Testis (tissue), 2 donors: ENCODE measurements at regions not wholly inside any gene's neighbourhood (a gene's known extent, or its start where the extent isn't known, plus 50 kb on each side); places are given as distances from the start of the nearest gene placed in this dataset.
"Not testable (repeated sequence)": the region's sequence is repeated elsewhere in the genome, so short reads cannot be mapped to it uniquely, and the experiment has no call there.

Source experiments
- DNase-seq: peaks from one replicate; pipeline ENCODE4 v3.0.0-alpha.2; 2019
- H3K27ac ChIP-seq, 2 donors: fragments of 200-600 bp; sonication (generic); one replicate each; pipeline ENCODE4 v1.5.1; 2019
- H3K27me3 ChIP-seq: fragments of 200-600 bp; sonication (generic); one replicate; pipeline ENCODE4 v1.5.1; 2019
- H3K36me3 ChIP-seq: fragments of 200-600 bp; sonication (generic); one replicate; pipeline ENCODE4 v1.5.1; 2017; ENCODE audit warnings: low read depth; ENCODE audit errors: missing control alignments
- H3K4me1 ChIP-seq: fragments of 200-600 bp; sonication (generic); one replicate; pipeline ENCODE4 v1.5.1; 2019
- H3K4me3 ChIP-seq, 2 donors: fragments of 200-600 bp; sonication (generic); one replicate each; pipeline ENCODE4 v1.5.1; 2017 to 2019
- H3K9me3 ChIP-seq: fragments of 200-600 bp; sonication (generic); one replicate; pipeline ENCODE4 v1.5.1; 2017
- CTCF ChIP-seq, 3 experiments: fragments of 450-650 bp in 2 of 3; fragments of 200-600 bp in 1 of 3; sonication (generic) in 1 of 3; IDR thresholded peaks; one replicate each; pipeline ENCODE4 v1.5.1; 2016 to 2019; ENCODE audit warnings: antibody characterized with exemption in 3 of 3, mild to moderate bottlenecking in 2 of 3, moderate library complexity in 1 of 3
- POLR2A ChIP-seq: fragments of 450-650 bp; IDR thresholded peaks from one replicate; pipeline ENCODE4 v1.6.1; 2017; ENCODE audit warnings: antibody characterized with exemption, mild to moderate bottlenecking, moderate library complexity
- WGBS, 2 donors: methylation state at CpG; one replicate each; pipeline ENCODE4 v1.1.5; 2018; 5-methylcytosine and 5-hydroxymethylcytosine counted together
- intact Hi-C: fragments of 100-400 bp; cut with DNase I; formaldehyde crosslinking; loops from one replicate; pipeline ENCODE4 v1.15.1; 2023; ENCODE audit warnings: low total_unique reads

- Histone ChIP-seq H3K4me3 (no peak overlapping the region), H3K27me3 (no peaks in the 10 kb centered on the region), H3K27ac (no peak overlapping the region), H3K36me3 (no peaks in the 10 kb centered on the region), H3K9me3 (no peaks in the 10 kb centered on the region), H3K4me1 (peaks cover 9% of the 10 kb centered on the region)
- DNase-seq: no peak
- WGBS, 2 donors: 46 to 60% methylated on average over 2 of the region's 2 CpGs
- TF ChIP-seq POLR2A: no peak
- TF ChIP-seq CTCF (IDR thresholded peaks at IDR 0.05): no peak
- intact Hi-C loops: no loop called here
These were observed 76.3 kb downstream of the TANC2 start for GRCh38 chr17:63042256-63042812.

GRCh38 chr17:63057560-63057959 is 91.5 kb downstream of the TANC2 start:
- H3K27me3 ChIP-seq, intact Hi-C loops, H3K4me3 ChIP-seq, H3K36me3 ChIP-seq, H3K4me1 ChIP-seq, H3K9me3 ChIP-seq, H3K27ac ChIP-seq, DNase-seq: not testable (repeated sequence)
- WGBS, 2 donors: 86 to 94% methylated on average over 2 of the region's 2 CpGs

- no peak for DNase-seq
- Histone ChIP-seq H3K27ac (no peak overlapping the region), H3K9me3 (no peaks in the 10 kb centered on the region), H3K36me3 (no peaks in the 10 kb centered on the region), H3K4me1 (no peaks in the 10 kb centered on the region), H3K4me3 (no peak overlapping the region), H3K27me3 (no peaks in the 10 kb centered on the region)
- no peak for TF ChIP-seq POLR2A
- no peak for TF ChIP-seq CTCF (IDR thresholded peaks at IDR 0.05)
- 86 to 95% methylated on average over 4 of the region's 4 CpGs for WGBS, 2 donors
- intact Hi-C loops: no loop called here
These were observed 100.3 kb downstream of the TANC2 start for GRCh38 chr17:63066158-63066813.

- Histone ChIP-seq H3K4me1 (no peaks in the 10 kb centered on the region), H3K9me3 (no peaks in the 10 kb centered on the region), H3K36me3 (no peaks in the 10 kb centered on the region), H3K27me3 (no peaks in the 10 kb centered on the region), H3K4me3 (no peak overlapping the region), H3K27ac (no peak overlapping the region)
- no peak for TF ChIP-seq POLR2A
- no peak for TF ChIP-seq CTCF (IDR thresholded peaks at IDR 0.05)
- 75 to 100% methylated on average over 1 of the region's 1 CpG for WGBS, 2 donors
- intact Hi-C loops: no loop called here
- DNase-seq: no peak
These were observed 103.2 kb downstream of the TANC2 start for GRCh38 chr17:63069245-63069644.

- no peaks in the 10 kb centered on the region for H3K36me3 ChIP-seq
- no peak for DNase-seq
- H3K9me3 ChIP-seq: no peaks in the 10 kb centered on the region
- H3K27ac ChIP-seq: no peak overlapping the region
- H3K4me1 ChIP-seq: no peaks in the 10 kb centered on the region
- 96% methylated on average over 1 of the region's 1 CpG for WGBS, 2 donors
- no peak overlapping the region for H3K4me3 ChIP-seq
- TF ChIP-seq CTCF (IDR thresholded peaks at IDR 0.05) (no peak), POLR2A (no peak)
- intact Hi-C loops: no loop called here
- no peaks in the 10 kb centered on the region for H3K27me3 ChIP-seq
These were observed 104.0 kb downstream of the TANC2 start for GRCh38 chr17:63070031-63070430.
